SK-N-SH treated with all-trans-retinoic acid at 6 μM for 48 hours (cell line): ENCODE measurements at regions not wholly inside any gene's neighbourhood (a gene's known extent, or its start where the extent isn't known, plus 50 kb on each side); places are given as distances from the start of the nearest gene placed in this dataset.

Experiments used
- ATAC-seq: fragments of 200-7000 bp; cut with Tn5 transposase; 3 replicates; pipeline ENCODE4 v1.9.1; 2020; ENCODE audit warnings: mild to moderate bottlenecking, moderate library complexity
- ARNTL ChIP-seq: fragments of 450-650 bp; formaldehyde crosslinking; IDR thresholded peaks from 2 replicates; pipeline ENCODE4 v1.5.0; 2020; ENCODE audit warnings: low read depth, mild to moderate bottlenecking, moderate library complexity, borderline replicate concordance
- BACH2 ChIP-seq: fragments of 250-450 bp; sonication (Bioruptor Pico); IDR thresholded peaks from 2 replicates; pipeline ENCODE4 v1.9.0; 2021; ENCODE audit warnings: mild to moderate bottlenecking, borderline replicate concordance
- CSDC2 ChIP-seq: fragments of 250-450 bp; sonication (Bioruptor Pico); IDR thresholded peaks from 2 replicates; pipeline ENCODE4 v1.5.0; 2020; ENCODE audit warnings: mild to moderate bottlenecking, moderate library complexity
- CSRNP3 ChIP-seq: fragments of 250-450 bp; sonication (Bioruptor Pico); IDR thresholded peaks from 2 replicates; pipeline ENCODE4 v1.5.1; 2021; ENCODE audit warnings: mild to moderate bottlenecking, moderate library complexity
- ESRRG ChIP-seq: fragments of 250-450 bp; sonication (Bioruptor Pico); IDR thresholded peaks from 2 replicates; pipeline ENCODE4 v1.6.1; 2021; ENCODE audit warnings: mild to moderate bottlenecking
- GLIS3 ChIP-seq: fragments of 250-450 bp; sonication (Bioruptor Pico); IDR thresholded peaks from 2 replicates; pipeline ENCODE4 v1.5.0; 2020; ENCODE audit warnings: mild to moderate bottlenecking, moderate library complexity
- OSR1 ChIP-seq: fragments of 250-450 bp; sonication (Bioruptor Pico); IDR thresholded peaks from 2 replicates; pipeline ENCODE4 v1.8.0; 2022; ENCODE audit warnings: moderate library complexity, mild to moderate bottlenecking, inconsistent platforms
- PATZ1 ChIP-seq: fragments of 250-450 bp; sonication (Bioruptor Pico); IDR thresholded peaks from 2 replicates; pipeline ENCODE4 v1.8.0; 2020; ENCODE audit warnings: mild to moderate bottlenecking, moderate library complexity, borderline replicate concordance
- POU6F1 ChIP-seq: fragments of 250-450 bp; sonication (Bioruptor Pico); IDR thresholded peaks from 2 replicates; pipeline ENCODE4 v1.8.0; 2021; ENCODE audit warnings: low read depth, mild to moderate bottlenecking, moderate library complexity, borderline replicate concordance
- PPARA ChIP-seq: fragments of 250-450 bp; sonication (Bioruptor Pico); IDR thresholded peaks from 2 replicates; pipeline ENCODE4 v1.5.0; 2020; ENCODE audit warnings: mild to moderate bottlenecking, borderline replicate concordance
- RARB ChIP-seq: fragments of 250-450 bp; sonication (Bioruptor Pico); IDR thresholded peaks from 2 replicates; pipeline ENCODE4 v1.8.0; 2021; ENCODE audit warnings: mild to moderate bottlenecking, moderate library complexity
- SNAI2 ChIP-seq: fragments of 250-450 bp; sonication (Bioruptor Pico); IDR thresholded peaks from 2 replicates; pipeline ENCODE4 v1.5.0; 2020; ENCODE audit warnings: mild to moderate bottlenecking, moderate library complexity
- TCF4 ChIP-seq: fragments of 250-450 bp; sonication (Bioruptor Pico); IDR thresholded peaks from 2 replicates; pipeline ENCODE4 v1.8.0; 2021; ENCODE audit warnings: mild to moderate bottlenecking, moderate library complexity, borderline replicate concordance
- TOX ChIP-seq: fragments of 250-450 bp; sonication (Bioruptor Pico); IDR thresholded peaks from 2 replicates; pipeline ENCODE4 v1.8.0; 2021; ENCODE audit warnings: mild to moderate bottlenecking, moderate library complexity, borderline replicate concordance
- ZC3H10 ChIP-seq: fragments of 250-450 bp; sonication (Bioruptor Pico); IDR thresholded peaks from 2 replicates; pipeline ENCODE4 v1.5.1; 2021; ENCODE audit warnings: mild to moderate bottlenecking, moderate library complexity
- ZFP3 ChIP-seq: fragments of 250-450 bp; sonication (Bioruptor Pico); IDR thresholded peaks from 2 replicates; pipeline ENCODE4 v1.5.0; 2020; ENCODE audit warnings: mild to moderate bottlenecking, moderate library complexity
- ZFP30 ChIP-seq: fragments of 450-650 bp; formaldehyde crosslinking; IDR thresholded peaks from 2 replicates; pipeline ENCODE4 v1.5.0; 2022; ENCODE audit warnings: mild to moderate bottlenecking, moderate library complexity
- ZNF565 ChIP-seq: fragments of 450-650 bp; formaldehyde crosslinking; conservative IDR thresholded peaks from 2 replicates; pipeline ENCODE4 v1.5.0; 2020; ENCODE audit warnings: low read depth, mild to moderate bottlenecking, moderate library complexity
- ZNF70 ChIP-seq: fragments of 450-650 bp; formaldehyde crosslinking; IDR thresholded peaks from 2 replicates; pipeline ENCODE4 v1.5.0; 2020; ENCODE audit warnings: mild to moderate bottlenecking, moderate library complexity
- ZNF8 ChIP-seq: fragments of 450-650 bp; formaldehyde crosslinking; IDR thresholded peaks from 2 replicates; pipeline ENCODE4 v1.5.0; 2020; ENCODE audit warnings: mild to moderate bottlenecking, moderate library complexity
- TF ChIP-seq, protein P1 (sequence below): fragments of 250-450 bp; sonication (Bioruptor Pico); IDR thresholded peaks from 2 replicates; pipeline ENCODE4 v1.5.1; 2020; ENCODE audit warnings: low read depth, mild to moderate bottlenecking, moderate library complexity

DNA sequence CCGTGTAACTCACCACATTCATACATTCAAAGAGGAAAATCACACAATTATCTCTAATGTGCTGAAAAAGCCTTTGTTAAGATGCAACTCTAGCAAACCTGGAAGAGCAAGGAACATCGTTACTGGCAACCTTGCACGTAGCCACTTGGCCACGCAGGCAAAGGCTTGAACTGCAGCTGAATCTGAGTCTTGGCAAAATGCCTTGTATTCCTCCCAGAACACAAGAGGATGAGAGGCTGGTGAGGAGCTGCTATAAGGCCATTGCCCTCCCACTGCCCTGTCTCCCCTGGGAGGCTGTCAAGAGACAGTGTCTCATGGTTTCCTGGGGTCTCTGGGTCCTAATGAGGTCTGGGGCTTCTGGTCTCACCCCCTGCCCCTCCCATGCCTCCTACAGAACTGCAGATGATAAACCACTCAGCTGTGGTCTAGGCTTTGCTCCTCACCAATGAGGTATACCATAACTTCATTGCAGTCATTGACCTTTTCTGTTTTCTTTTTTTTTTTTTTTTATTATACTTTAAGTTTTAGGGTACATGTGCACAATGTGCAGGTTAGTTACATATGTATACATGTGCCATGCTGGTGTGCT is 141.4 kb downstream of the SPP2 start:
- TF ChIP-seq TOX (no peak), CSRNP3 (CRISPR knock-in tag) (no peak), ZNF70 (CRISPR knock-in tag) (no peak), BACH2 (CRISPR knock-in tag) (no peak), PPARA (CRISPR knock-in tag) (no peak), ZFP3 (CRISPR knock-in tag) (no peak)
- ATAC-seq, result peak; percentile 67

- ATAC-seq, result no peak
- TF ChIP-seq PPARA (CRISPR knock-in tag) (no peak), TCF4 (CRISPR knock-in tag) (no peak), ESRRG (CRISPR knock-in tag) (no peak), RARB (no peak), ARNTL (CRISPR knock-in tag) (no peak), BACH2 (CRISPR knock-in tag) (no peak), TOX (no peak)
- TF ChIP-seq, all 23 proteins: peak for 0
These were observed 139.3 kb downstream of the SPP2 start for GRCh38 chr2:234189786-234190300.

DNA sequence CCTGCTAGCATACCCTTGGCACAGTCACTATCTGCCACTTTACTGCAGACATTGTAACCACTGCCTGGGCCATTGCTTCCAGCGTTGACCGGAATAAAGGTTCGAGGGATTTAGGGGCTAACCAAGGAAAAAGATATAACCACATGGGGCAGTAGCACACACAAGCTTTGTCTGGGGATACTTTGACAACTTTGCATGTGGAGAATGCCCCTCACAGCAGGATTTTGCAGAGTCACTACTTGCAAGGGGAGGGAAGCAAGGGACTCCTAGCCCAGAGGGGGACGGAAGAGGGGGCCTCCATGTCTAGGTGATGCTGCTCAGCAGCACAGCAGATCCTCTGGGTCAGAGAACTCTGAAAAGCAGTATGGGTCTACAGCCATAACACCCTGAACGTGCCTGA is 138.7 kb downstream of the SPP2 start:
- no peak for ATAC-seq
- TF ChIP-seq CSDC2 (CRISPR knock-in tag), result no peak
- TF ChIP-seq RARB, result no peak
- no peak for TF ChIP-seq ZNF8 (CRISPR knock-in tag)
- no peak for TF ChIP-seq ESRRG (CRISPR knock-in tag)
- TF ChIP-seq ZNF565 (CRISPR knock-in tag), result no peak
- no peak for TF ChIP-seq GLIS3 (CRISPR knock-in tag)
- TF ChIP-seq, protein P1, sequence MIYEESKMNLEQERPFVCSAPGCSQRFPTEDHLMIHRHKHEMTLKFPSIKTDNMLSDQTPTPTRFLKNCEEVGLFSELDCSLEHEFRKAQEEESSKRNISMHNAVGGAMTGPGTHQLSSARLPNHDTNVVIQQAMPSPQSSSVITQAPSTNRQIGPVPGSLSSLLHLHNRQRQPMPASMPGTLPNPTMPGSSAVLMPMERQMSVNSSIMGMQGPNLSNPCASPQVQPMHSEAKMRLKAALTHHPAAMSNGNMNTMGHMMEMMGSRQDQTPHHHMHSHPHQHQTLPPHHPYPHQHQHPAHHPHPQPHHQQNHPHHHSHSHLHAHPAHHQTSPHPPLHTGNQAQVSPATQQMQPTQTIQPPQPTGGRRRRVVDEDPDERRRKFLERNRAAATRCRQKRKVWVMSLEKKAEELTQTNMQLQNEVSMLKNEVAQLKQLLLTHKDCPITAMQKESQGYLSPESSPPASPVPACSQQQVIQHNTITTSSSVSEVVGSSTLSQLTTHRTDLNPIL (CRISPR knock-in tag), result no peak
- no peak for TF ChIP-seq ZFP30 (CRISPR knock-in tag)
- no peak for TF ChIP-seq ARNTL (CRISPR knock-in tag)
- TF ChIP-seq PATZ1, result no peak
- TF ChIP-seq ZNF70 (CRISPR knock-in tag), result no peak
- TF ChIP-seq TCF4 (CRISPR knock-in tag), result no peak
- no peak for TF ChIP-seq POU6F1 (CRISPR knock-in tag)
- TF ChIP-seq OSR1, result no peak
- no peak for TF ChIP-seq ZC3H10
- no peak for TF ChIP-seq SNAI2 (CRISPR knock-in tag)
- TF ChIP-seq ZFP3 (CRISPR knock-in tag), result no peak
- TF ChIP-seq CSRNP3 (CRISPR knock-in tag), result no peak
